ENCODE measurements at regions not wholly inside any gene's neighbourhood (a gene's known extent, or its start where the extent isn't known, plus 50 kb on each side); places are given as distances from the start of the nearest gene placed in this dataset.

DNA sequence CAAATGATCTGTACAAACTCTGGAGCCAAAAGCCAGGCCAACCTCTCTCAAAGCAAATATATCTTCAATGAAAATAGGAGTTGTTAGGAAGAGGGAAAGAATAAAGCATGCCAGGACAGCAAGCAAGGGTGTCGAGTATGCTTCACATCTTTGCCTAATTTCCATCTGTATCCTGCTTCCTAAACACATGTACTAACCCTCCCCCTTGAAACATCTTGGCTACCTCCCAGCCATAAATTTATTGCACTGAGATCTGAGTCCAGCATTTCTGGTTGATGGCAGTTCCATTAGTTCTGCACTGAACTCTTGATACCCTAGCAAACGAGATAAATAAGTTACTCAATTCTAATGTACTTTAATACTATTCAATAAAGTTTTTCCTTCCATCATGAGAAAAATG lies 430.5 kb upstream of the TRAM1L1 start:
- Histone ChIP-seq H3K4me3 (replicated peaks; ENCODE audit: low read depth, low read length) (no peak overlapping the region), H3K27me3 (replicated peaks; ENCODE audit: control insufficient read depth, insufficient read depth, low read length) (no peaks in the 10 kb centered on the region), H3K36me3 (ENCODE audit: control insufficient read depth, insufficient read depth, low read length) (no peaks in the 10 kb centered on the region)
- TF ChIP-seq, protein P1, sequence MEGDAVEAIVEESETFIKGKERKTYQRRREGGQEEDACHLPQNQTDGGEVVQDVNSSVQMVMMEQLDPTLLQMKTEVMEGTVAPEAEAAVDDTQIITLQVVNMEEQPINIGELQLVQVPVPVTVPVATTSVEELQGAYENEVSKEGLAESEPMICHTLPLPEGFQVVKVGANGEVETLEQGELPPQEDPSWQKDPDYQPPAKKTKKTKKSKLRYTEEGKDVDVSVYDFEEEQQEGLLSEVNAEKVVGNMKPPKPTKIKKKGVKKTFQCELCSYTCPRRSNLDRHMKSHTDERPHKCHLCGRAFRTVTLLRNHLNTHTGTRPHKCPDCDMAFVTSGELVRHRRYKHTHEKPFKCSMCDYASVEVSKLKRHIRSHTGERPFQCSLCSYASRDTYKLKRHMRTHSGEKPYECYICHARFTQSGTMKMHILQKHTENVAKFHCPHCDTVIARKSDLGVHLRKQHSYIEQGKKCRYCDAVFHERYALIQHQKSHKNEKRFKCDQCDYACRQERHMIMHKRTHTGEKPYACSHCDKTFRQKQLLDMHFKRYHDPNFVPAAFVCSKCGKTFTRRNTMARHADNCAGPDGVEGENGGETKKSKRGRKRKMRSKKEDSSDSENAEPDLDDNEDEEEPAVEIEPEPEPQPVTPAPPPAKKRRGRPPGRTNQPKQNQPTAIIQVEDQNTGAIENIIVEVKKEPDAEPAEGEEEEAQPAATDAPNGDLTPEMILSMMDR (IDR thresholded peaks at IDR 0.05; ENCODE audit: insufficient read depth, low read length, poor library complexity, severe bottlenecking): no peak
- DNase-seq (ENCODE audit: extremely low read depth, insufficient read length): no peak

DNA sequence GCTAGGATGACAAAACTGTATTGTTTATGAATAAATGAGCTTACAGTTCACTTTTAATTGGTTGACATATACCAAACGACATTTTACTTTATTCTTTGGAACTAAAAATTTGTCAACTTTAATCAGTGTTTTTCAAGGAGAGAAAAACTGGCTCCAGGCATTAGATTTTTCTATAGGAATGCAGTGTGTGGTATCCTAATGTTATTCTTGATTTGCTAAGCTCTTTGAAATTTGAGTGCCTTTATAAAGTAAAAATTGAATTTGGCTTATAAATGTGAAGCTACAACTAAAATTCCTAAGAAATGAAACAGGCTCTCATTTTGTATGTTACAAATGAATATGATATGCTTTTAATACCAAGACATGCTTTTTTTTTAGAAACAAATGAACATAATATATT lies 442.2 kb upstream of the TRAM1L1 start:
- H3K27me3 ChIP-seq (replicated peaks; ENCODE audit: control insufficient read depth, insufficient read depth, low read length): no peaks in the 10 kb centered on the region
- DNase-seq (ENCODE audit: extremely low read depth, insufficient read length): no peak
- no peak overlapping the region for H3K4me3 ChIP-seq (replicated peaks; ENCODE audit: low read depth, low read length)
- H3K36me3 ChIP-seq (ENCODE audit: control insufficient read depth, insufficient read depth, low read length): no peaks in the 10 kb centered on the region
- TF ChIP-seq, protein P1 (IDR thresholded peaks at IDR 0.05; ENCODE audit: insufficient read depth, low read length, poor library complexity, severe bottlenecking): no peak

DNA sequence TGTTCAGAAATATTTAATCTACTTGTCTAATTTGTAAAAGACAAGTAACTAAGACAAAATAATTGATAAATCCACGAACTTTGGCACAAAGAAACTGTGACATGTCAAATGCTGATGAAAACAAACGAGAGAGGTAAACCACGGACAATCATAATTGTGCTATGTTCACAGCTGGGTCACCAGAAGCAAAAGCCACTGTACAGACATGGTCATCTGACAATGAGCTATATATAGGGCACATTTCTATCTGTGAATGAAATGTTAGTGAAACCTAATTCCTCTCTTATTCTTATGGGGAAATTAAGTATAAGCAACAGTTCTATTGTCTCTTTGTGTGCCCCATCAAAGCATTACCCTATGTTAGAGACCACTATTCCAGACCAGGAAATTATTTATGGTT lies 444.0 kb upstream of the TRAM1L1 start:
- Histone ChIP-seq H3K36me3 (ENCODE audit: control insufficient read depth, insufficient read depth, low read length) (no peaks in the 10 kb centered on the region), H3K4me3 (replicated peaks; ENCODE audit: low read depth, low read length) (no peak overlapping the region), H3K27me3 (replicated peaks; ENCODE audit: control insufficient read depth, insufficient read depth, low read length) (no peaks in the 10 kb centered on the region)
- DNase-seq (ENCODE audit: extremely low read depth, insufficient read length): no peak
- TF ChIP-seq, protein P1 (IDR thresholded peaks at IDR 0.05; ENCODE audit: insufficient read depth, low read length, poor library complexity, severe bottlenecking): no peak

DNA sequence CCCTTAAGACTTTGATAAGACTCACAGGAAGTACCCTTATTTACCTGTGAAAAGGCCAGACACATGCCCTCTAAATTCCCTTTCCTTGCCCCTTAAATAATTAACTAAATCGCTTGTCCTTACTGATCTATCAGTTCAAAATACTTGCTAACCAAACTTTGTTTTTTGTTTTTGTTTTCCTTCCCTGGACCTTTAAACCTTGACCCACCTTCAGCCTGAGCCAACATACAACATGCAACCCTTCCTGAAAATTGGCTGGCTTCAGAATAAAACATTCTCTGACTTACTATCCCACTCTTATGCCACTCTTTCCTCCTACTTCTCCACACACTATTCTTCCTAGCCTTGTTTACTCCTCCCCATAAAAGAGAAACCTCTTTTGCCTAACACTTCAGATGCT lies 448.1 kb upstream of the TRAM1L1 start:
- no peak overlapping the region for H3K4me3 ChIP-seq (replicated peaks; ENCODE audit: low read depth, low read length)
- H3K36me3 ChIP-seq (ENCODE audit: control insufficient read depth, insufficient read depth, low read length): no peaks in the 10 kb centered on the region
- no peak for DNase-seq (ENCODE audit: extremely low read depth, insufficient read length)
- no peaks in the 10 kb centered on the region for H3K27me3 ChIP-seq (replicated peaks; ENCODE audit: control insufficient read depth, insufficient read depth, low read length)
- TF ChIP-seq, protein P1 (IDR thresholded peaks at IDR 0.05; ENCODE audit: insufficient read depth, low read length, poor library complexity, severe bottlenecking): no peak

DNA sequence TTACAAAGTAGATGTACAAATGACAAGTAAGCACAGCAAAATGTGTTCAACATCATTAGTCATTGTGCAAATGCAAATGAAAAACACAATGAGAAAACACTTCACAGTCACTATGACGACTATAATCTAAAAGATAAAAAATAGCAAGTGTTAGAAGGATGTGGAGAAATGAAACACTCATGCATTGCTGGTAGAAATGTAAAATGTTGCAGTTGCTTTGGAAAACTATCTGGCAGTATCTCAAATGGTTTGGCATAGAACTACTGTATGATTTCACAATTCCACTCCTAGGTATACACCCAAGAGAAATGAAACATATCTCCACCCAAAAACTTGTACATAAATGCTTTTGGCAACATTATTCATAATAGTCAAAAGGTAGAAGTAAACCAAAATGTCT lies 459.7 kb upstream of the TRAM1L1 start:
- Histone ChIP-seq H3K36me3 (ENCODE audit: control insufficient read depth, insufficient read depth, low read length) (no peaks in the 10 kb centered on the region), H3K4me3 (replicated peaks; ENCODE audit: low read depth, low read length) (no peak overlapping the region), H3K27me3 (replicated peaks; ENCODE audit: control insufficient read depth, insufficient read depth, low read length) (no peaks in the 10 kb centered on the region)
- TF ChIP-seq, protein P1 (IDR thresholded peaks at IDR 0.05; ENCODE audit: insufficient read depth, low read length, poor library complexity, severe bottlenecking): no peak
- no peak for DNase-seq (ENCODE audit: extremely low read depth, insufficient read length)

DNA sequence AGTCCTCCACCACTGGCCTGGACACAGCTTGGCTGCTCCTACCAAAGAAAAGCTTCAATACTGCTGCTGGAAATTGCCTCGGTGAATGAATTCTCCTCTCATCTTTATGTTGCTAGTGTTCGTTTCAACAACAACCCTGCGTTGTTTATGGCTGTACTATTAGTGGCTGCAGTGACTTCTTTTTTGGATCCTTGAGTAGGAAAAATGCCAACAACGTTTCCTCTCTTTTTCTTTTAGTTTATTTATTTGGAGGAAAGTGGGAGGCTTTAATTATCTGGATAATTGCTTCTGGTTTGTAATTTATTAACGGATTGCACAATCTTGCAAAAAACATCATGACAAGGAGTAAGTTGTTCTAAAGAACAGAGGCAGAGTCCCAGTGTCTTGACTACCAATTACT lies 464.1 kb upstream of the TRAM1L1 start:
- Histone ChIP-seq H3K36me3 (ENCODE audit: control insufficient read depth, insufficient read depth, low read length) (no peaks in the 10 kb centered on the region), H3K4me3 (replicated peaks; ENCODE audit: low read depth, low read length) (no peak overlapping the region), H3K27me3 (replicated peaks; ENCODE audit: control insufficient read depth, insufficient read depth, low read length) (no peaks in the 10 kb centered on the region)
- TF ChIP-seq, protein P1 (IDR thresholded peaks at IDR 0.05; ENCODE audit: insufficient read depth, low read length, poor library complexity, severe bottlenecking): no peak
- no peak for DNase-seq (ENCODE audit: extremely low read depth, insufficient read length)

Data from GM06990 (cell line).